ENCODE measurements at regions not wholly inside any gene's neighbourhood (a gene's known extent, or its start where the extent isn't known, plus 50 kb on each side); places are given as distances from the start of the nearest gene placed in this dataset.

GRCh38 chr12:58651850-58652249 is 268.5 kb downstream of the LRIG3 start:
- no peak overlapping the region for H3K4me3 ChIP-seq (ENCODE audit: low read depth, low read length)
- DNase-seq (ENCODE audit: low read depth, low spot score), result no peak
- ChIA-PET POLR2A (no interaction called here), CTCF (no interaction called here)
- H3K27ac ChIP-seq (ENCODE audit: low read depth, low read length), result no peak overlapping the region
- H3K9me3 ChIP-seq (ENCODE audit: control insufficient read depth, insufficient read depth, low read length), result peaks cover 13% of the 10 kb centered on the region
- no peaks in the 10 kb centered on the region for H3K27me3 ChIP-seq (ENCODE audit: control insufficient read depth, insufficient read depth, low read length)
- TF ChIP-seq, protein P1, sequence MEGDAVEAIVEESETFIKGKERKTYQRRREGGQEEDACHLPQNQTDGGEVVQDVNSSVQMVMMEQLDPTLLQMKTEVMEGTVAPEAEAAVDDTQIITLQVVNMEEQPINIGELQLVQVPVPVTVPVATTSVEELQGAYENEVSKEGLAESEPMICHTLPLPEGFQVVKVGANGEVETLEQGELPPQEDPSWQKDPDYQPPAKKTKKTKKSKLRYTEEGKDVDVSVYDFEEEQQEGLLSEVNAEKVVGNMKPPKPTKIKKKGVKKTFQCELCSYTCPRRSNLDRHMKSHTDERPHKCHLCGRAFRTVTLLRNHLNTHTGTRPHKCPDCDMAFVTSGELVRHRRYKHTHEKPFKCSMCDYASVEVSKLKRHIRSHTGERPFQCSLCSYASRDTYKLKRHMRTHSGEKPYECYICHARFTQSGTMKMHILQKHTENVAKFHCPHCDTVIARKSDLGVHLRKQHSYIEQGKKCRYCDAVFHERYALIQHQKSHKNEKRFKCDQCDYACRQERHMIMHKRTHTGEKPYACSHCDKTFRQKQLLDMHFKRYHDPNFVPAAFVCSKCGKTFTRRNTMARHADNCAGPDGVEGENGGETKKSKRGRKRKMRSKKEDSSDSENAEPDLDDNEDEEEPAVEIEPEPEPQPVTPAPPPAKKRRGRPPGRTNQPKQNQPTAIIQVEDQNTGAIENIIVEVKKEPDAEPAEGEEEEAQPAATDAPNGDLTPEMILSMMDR (IDR thresholded peaks at IDR 0.05; ENCODE audit: low read depth, low read length), result no peak

GRCh38 chr12:58654021-58654420 is 266.3 kb downstream of the LRIG3 start:
- DNase-seq (ENCODE audit: low read depth, low spot score), result no peak
- Histone ChIP-seq H3K27me3 (ENCODE audit: control insufficient read depth, insufficient read depth, low read length) (no peaks in the 10 kb centered on the region), H3K4me3 (ENCODE audit: low read depth, low read length) (no peak overlapping the region), H3K27ac (ENCODE audit: low read depth, low read length) (no peak overlapping the region), H3K9me3 (ENCODE audit: control insufficient read depth, insufficient read depth, low read length) (peaks cover 13% of the 10 kb centered on the region)
- ChIA-PET POLR2A (no interaction called here), CTCF (no interaction called here)
- TF ChIP-seq, protein P1 (IDR thresholded peaks at IDR 0.05; ENCODE audit: low read depth, low read length), result no peak

DNA sequence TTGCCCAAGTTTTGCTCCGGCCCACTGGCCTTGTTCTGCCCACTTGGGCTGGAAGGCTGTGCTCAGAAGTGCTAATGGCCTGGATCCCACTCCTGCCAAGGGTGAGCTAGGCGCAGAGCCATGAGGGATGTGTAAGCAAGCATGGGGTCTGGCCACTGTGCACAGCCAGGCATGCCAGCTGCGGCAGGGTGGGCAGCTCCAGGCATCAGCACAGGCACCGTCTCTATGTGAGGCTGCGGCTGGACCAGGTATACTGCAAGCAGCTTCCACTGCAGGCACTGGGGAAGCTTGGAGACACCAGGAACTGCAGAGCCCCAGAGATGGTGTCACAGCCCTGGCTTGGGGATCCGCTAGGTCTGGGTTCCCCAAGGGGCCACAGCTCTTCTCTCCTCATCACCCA is 264.9 kb downstream of the LRIG3 start:
- no peak overlapping the region for H3K4me3 ChIP-seq (ENCODE audit: low read depth, low read length)
- ChIA-PET CTCF (no interaction called here), POLR2A (interaction anchor here (0.6 kb wide), 1 partner anchor 104 kb away, joined by 3 read pairs; no protein-coding TSS in a partner anchor)
- no peak for DNase-seq (ENCODE audit: low read depth, low spot score)
- TF ChIP-seq, protein P1 (IDR thresholded peaks at IDR 0.05; ENCODE audit: low read depth, low read length), result no peak
- peaks cover 13% of the 10 kb centered on the region for H3K9me3 ChIP-seq (ENCODE audit: control insufficient read depth, insufficient read depth, low read length)
- no peak overlapping the region for H3K27ac ChIP-seq (ENCODE audit: low read depth, low read length)
- no peaks in the 10 kb centered on the region for H3K27me3 ChIP-seq (ENCODE audit: control insufficient read depth, insufficient read depth, low read length)

DNA sequence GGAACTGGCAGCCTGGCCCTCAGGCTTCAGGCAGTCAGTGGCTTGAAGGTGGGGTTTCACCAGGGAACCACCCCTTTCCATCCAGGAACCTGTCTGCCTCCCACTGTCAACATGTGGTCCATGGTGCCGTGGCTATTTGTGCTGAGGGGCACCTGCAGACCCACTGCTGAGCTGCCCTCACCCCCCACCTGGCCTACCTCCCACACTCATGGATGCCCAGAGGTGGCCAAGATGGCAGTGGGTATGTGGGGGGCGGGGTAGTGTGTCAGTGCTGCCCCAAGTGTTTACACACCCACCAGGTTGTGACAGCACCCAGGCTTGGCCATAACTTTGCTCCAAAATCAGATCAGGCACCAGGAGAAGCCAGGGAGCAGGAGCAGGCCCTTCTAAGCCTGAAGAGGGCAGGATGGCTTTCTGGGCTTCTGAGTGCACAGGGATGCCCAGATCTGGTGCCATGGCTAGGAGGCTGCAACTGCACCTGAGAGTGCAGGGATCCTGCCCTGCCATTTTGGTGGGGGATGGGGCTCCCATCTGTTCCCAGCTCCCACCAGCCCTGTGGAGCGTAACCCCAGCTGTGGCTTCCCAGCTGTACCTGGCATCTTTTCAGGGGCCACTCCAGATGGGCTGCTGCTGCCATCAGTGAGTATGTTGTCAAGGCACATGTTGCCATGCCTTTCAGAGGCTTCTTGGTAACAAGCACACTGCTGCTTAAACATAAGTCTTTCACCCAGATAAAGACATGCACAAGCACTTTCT is 263.9 kb downstream of the LRIG3 start:
- CTCF ChIA-PET, result interaction anchor here (1.3 kb wide), 1 partner anchor 116 kb away, joined by 3 read pairs; no protein-coding TSS in a partner anchor

GRCh38 chr12:58657190-58657589 is 263.1 kb downstream of the LRIG3 start:
- Histone ChIP-seq H3K27me3 (ENCODE audit: control insufficient read depth, insufficient read depth, low read length) (no peaks in the 10 kb centered on the region), H3K9me3 (ENCODE audit: control insufficient read depth, insufficient read depth, low read length) (peaks cover 13% of the 10 kb centered on the region), H3K4me3 (ENCODE audit: low read depth, low read length) (no peak overlapping the region), H3K27ac (ENCODE audit: low read depth, low read length) (no peak overlapping the region)
- DNase-seq (ENCODE audit: low read depth, low spot score), result no peak
- CTCF ChIA-PET, result interaction anchor here (1.0 to 1.7 kb wide), 3 partner anchors 10 to 147 kb away, joined by 3 to 6 read pairs (median 3); no protein-coding TSS in a partner anchor
- POLR2A ChIA-PET, result interaction anchor here (0.6 to 0.8 kb wide), 2 partner anchors 793 to 1602 kb away, joined by 3 to 5 read pairs; no protein-coding TSS in a partner anchor
- TF ChIP-seq, protein P1 (IDR thresholded peaks at IDR 0.05; ENCODE audit: low read depth, low read length), result no peak

More for the DNA sequence above, 263.9 kb downstream of the LRIG3 start:
- POLR2A ChIA-PET, result interaction anchor here (0.6 kb wide), 1 partner anchor 792 kb away, joined by 5 read pairs; no protein-coding TSS in a partner anchor
- no peak for DNase-seq (ENCODE audit: low read depth, low spot score)
- TF ChIP-seq, protein P1 (IDR thresholded peaks at IDR 0.05; ENCODE audit: low read depth, low read length), result no peak
- no peaks in the 10 kb centered on the region for H3K27me3 ChIP-seq (ENCODE audit: control insufficient read depth, insufficient read depth, low read length)
- no peak overlapping the region for H3K4me3 ChIP-seq (ENCODE audit: low read depth, low read length)
- no peak overlapping the region for H3K27ac ChIP-seq (ENCODE audit: low read depth, low read length)
- H3K9me3 ChIP-seq (ENCODE audit: control insufficient read depth, insufficient read depth, low read length), result peaks cover 13% of the 10 kb centered on the region
